SK-N-SH treated with all-trans-retinoic acid at 6 μM for 48 hours (cell line): ENCODE measurements at regions not wholly inside any gene's neighbourhood (a gene's known extent, or its start where the extent isn't known, plus 50 kb on each side); places are given as distances from the start of the nearest gene placed in this dataset.

ENCODE experiments used
- ARNTL ChIP-seq: fragments of 450-650 bp; formaldehyde crosslinking; IDR thresholded peaks from 2 replicates; pipeline ENCODE4 v1.5.0; 2020; ENCODE audit warnings: low read depth, mild to moderate bottlenecking, moderate library complexity, borderline replicate concordance
- GLIS3 ChIP-seq: fragments of 250-450 bp; sonication (Bioruptor Pico); IDR thresholded peaks from 2 replicates; pipeline ENCODE4 v1.5.0; 2020; ENCODE audit warnings: mild to moderate bottlenecking, moderate library complexity
- PATZ1 ChIP-seq: fragments of 250-450 bp; sonication (Bioruptor Pico); IDR thresholded peaks from 2 replicates; pipeline ENCODE4 v1.8.0; 2020; ENCODE audit warnings: mild to moderate bottlenecking, moderate library complexity, borderline replicate concordance
- SNAI2 ChIP-seq: fragments of 250-450 bp; sonication (Bioruptor Pico); IDR thresholded peaks from 2 replicates; pipeline ENCODE4 v1.5.0; 2020; ENCODE audit warnings: mild to moderate bottlenecking, moderate library complexity
- TSHZ2 ChIP-seq: fragments of 250-450 bp; sonication (Bioruptor Pico); IDR thresholded peaks from 2 replicates; pipeline ENCODE4 v1.5.0; 2020; ENCODE audit warnings: mild to moderate bottlenecking, moderate library complexity
- ZFP3 ChIP-seq: fragments of 250-450 bp; sonication (Bioruptor Pico); IDR thresholded peaks from 2 replicates; pipeline ENCODE4 v1.5.0; 2020; ENCODE audit warnings: mild to moderate bottlenecking, moderate library complexity
- ZFP30 ChIP-seq: fragments of 450-650 bp; formaldehyde crosslinking; IDR thresholded peaks from 2 replicates; pipeline ENCODE4 v1.5.0; 2022; ENCODE audit warnings: mild to moderate bottlenecking, moderate library complexity

- TF ChIP-seq ZFP30 (CRISPR knock-in tag) (no peak), ZFP3 (no peak), GLIS3 (CRISPR knock-in tag) (no peak), ARNTL (CRISPR knock-in tag) (no peak), TSHZ2 (CRISPR knock-in tag) (no peak), PATZ1 (no peak), SNAI2 (CRISPR knock-in tag) (no peak)
These were observed 374.1 kb upstream of the C16orf82 start for GRCh38 chr16:26692658-26693057.
